ENCODE measurements at regions not wholly inside any gene's neighbourhood (a gene's known extent, or its start where the extent isn't known, plus 50 kb on each side); places are given as distances from the start of the nearest gene placed in this dataset.

DNA sequence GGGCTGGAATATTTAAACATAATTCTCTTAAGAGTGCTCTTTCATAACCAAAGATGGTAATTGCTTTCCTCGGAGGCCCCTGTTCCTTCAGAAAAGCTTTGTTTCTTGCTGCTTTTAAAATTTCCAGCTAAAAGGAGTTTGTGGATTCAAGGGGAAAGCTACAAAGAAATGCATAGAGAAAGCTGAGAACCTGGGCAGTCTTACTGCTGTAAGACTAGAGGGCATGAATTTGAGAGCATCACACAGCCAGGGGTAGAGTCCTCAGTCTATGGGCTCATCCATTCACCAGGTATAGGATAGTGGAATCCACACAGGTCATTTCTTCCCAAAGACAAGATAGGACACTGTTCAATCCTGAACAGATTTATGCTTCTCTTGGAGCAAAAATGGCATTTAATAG, 186.3 kb upstream of the PLD5 start:
- no peak overlapping the region for H3K23ac ChIP-seq (ENCODE audit: insufficient read length)
- no peak overlapping the region for H4K8ac ChIP-seq (ENCODE audit: extremely low read depth, insufficient read depth, low read length)
- no peak overlapping the region for H3K18ac ChIP-seq (ENCODE audit: extremely low read depth, low read length)
- no peaks in the 10 kb centered on the region; a peak in 2 of 7 replicates for H3K27me3 ChIP-seq (replicated peaks in 1 of 4; ENCODE audit: control insufficient read depth in 3 of 4, extremely low read depth in 1 of 4, insufficient read depth in 3 of 4, low read length in 3 of 4)
- H2BK120ac ChIP-seq (replicated peaks; ENCODE audit: low read depth, low read length): no peak overlapping the region
- H3K9me3 ChIP-seq (ENCODE audit: insufficient read depth in 2 of 2, low read depth in 1 of 2, low read length in 1 of 2): no peaks in the 10 kb centered on the region
- no peak overlapping the region for H2BK12ac ChIP-seq (ENCODE audit: low read depth, low read length)
- no peak overlapping the region for H3K4me3 ChIP-seq (ENCODE audit: extremely low read depth in 1 of 4, insufficient read depth in 2 of 4, low read depth in 3 of 4, low read length in 4 of 4)
- H3K27ac ChIP-seq (ENCODE audit: low read depth, low read length): no peak overlapping the region
- H3K4me2 ChIP-seq (ENCODE audit: insufficient read depth in 1 of 2, low read depth in 2 of 2, low read length in 2 of 2): no peak overlapping the region
- H2AFZ ChIP-seq (ENCODE audit: low read length): no peak overlapping the region
- H2BK20ac ChIP-seq (ENCODE audit: low read length): no peak overlapping the region
- no peaks in the 10 kb centered on the region for H3K36me3 ChIP-seq (ENCODE audit: control insufficient read depth in 2 of 4, insufficient read depth in 4 of 4, low read length in 3 of 4)
- TF ChIP-seq NANOG (IDR thresholded peaks at IDR 0.05; ENCODE audit: insufficient read depth, low read depth, low read length, poor library complexity, severe bottlenecking) (no peak), TEAD4 (IDR thresholded peaks at IDR 0.05; ENCODE audit: low read depth, low read length) (no peak), EZH2 (IDR thresholded peaks at IDR 0.05; ENCODE audit: low read depth, low read length, severe bottlenecking) (no peak), CTBP2 (IDR thresholded peaks at IDR 0.05; ENCODE audit: borderline replicate concordance, insufficient read depth, insufficient read length, low read length) (no peak), KDM1A (IDR thresholded peaks at IDR 0.05; ENCODE audit: borderline replicate concordance, low read length) (no peak), CHD2 (IDR thresholded peaks at IDR 0.05; ENCODE audit: low read length) (no peak), ASH2L (IDR thresholded peaks at IDR 0.05; ENCODE audit: low read length) (no peak), POLR2AphosphoS5 (IDR thresholded peaks at IDR 0.05; ENCODE audit: low read depth, low read length) (no peak), TAF1 (IDR thresholded peaks at IDR 0.05; ENCODE audit: low read depth, low read length) (no peak), NRF1 (IDR thresholded peaks at IDR 0.05; ENCODE audit: low read depth, low read length) (no peak), KDM4A (IDR thresholded peaks at IDR 0.05; ENCODE audit: low read depth, low read length, severe bottlenecking) (no peak), SP1 (IDR thresholded peaks at IDR 0.05; ENCODE audit: low read depth, low read length) (no peak), SUZ12 (IDR thresholded peaks at IDR 0.05; ENCODE audit: low read length) (no peak)
- TF ChIP-seq, protein P1, sequence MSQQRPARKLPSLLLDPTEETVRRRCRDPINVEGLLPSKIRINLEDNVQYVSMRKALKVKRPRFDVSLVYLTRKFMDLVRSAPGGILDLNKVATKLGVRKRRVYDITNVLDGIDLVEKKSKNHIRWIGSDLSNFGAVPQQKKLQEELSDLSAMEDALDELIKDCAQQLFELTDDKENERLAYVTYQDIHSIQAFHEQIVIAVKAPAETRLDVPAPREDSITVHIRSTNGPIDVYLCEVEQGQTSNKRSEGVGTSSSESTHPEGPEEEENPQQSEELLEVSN (IDR thresholded peaks at IDR 0.05): no peak
- no peak overlapping the region for H3K4ac ChIP-seq (replicated peaks; ENCODE audit: insufficient read length, low read depth, low read length)
- H3K56ac ChIP-seq (replicated peaks; ENCODE audit: insufficient read length, low read depth, low read length): no peak overlapping the region
- H3K79me2 ChIP-seq (ENCODE audit: control insufficient read depth in 1 of 2, insufficient read depth in 2 of 2, low read length in 2 of 2): no peaks in the 10 kb centered on the region
- H4K20me1 ChIP-seq (replicated peaks in 1 of 2; ENCODE audit: control insufficient read depth in 1 of 2, insufficient read depth in 2 of 2, low read length in 2 of 2): no peaks in the 10 kb centered on the region
- H2BK5ac ChIP-seq (ENCODE audit: low read depth, low read length): no peak overlapping the region
- H3K23me2 ChIP-seq (ENCODE audit: low read depth, low read length): peaks cover 1% of the 10 kb centered on the region; the same call in 1 of the 2 replicates
- ChIA-PET POLR2A (ENCODE audit: partially characterized antibody) (no interaction called here), CTCF (ENCODE audit: partially characterized antibody) (interaction anchor here (0.6 to 1.6 kb wide), 3 partner anchors 11 to 712 kb away, joined by 3 to 5 read pairs (median 3); partner anchors contain the start of gene MAP1LC3C)
- no peak overlapping the region for H2AK5ac ChIP-seq (ENCODE audit: low read depth, low read length)
- DNase-seq (ENCODE audit: low read depth in 1 of 2, low spot score in 2 of 2) (no peak), FAIRE-seq (no peak)
- H3K9ac ChIP-seq (replicated peaks in 1 of 4; ENCODE audit: extremely low read depth in 1 of 4, low read depth in 3 of 4, low read length in 3 of 4): no peak overlapping the region
- peaks cover 0 to 8% (median 2%) of the 10 kb centered on the region in 4 experiments; a peak in 4 of 7 replicates for H3K4me1 ChIP-seq (replicated peaks in 1 of 4; ENCODE audit: control insufficient read depth in 3 of 4, insufficient read depth in 4 of 4, low read length in 3 of 4)
- no peak overlapping the region for H4K5ac ChIP-seq (ENCODE audit: insufficient read length, low read depth, low read length)
- no peak overlapping the region for H2BK15ac ChIP-seq (ENCODE audit: low read length)
- no peak overlapping the region for H3K14ac ChIP-seq (ENCODE audit: insufficient read length)
- 50% methylated on average over 1 of the region's 1 CpG; no CpG with 5 or more reads in 1 of the 2 experiments for WGBS, 2 experiments (ENCODE audit: extremely low coverage in 1 of 2, insufficient coverage in 1 of 2, insufficient read length in 1 of 2, insufficient replicate concordance in 2 of 2, low coverage in 1 of 2, low lambda C conversion rate in 2 of 2, missing lambda C conversion rate in 1 of 2)
- H3K79me1 ChIP-seq (ENCODE audit: low read depth, low read length): no peaks in the 10 kb centered on the region
- H4K91ac ChIP-seq (replicated peaks; ENCODE audit: insufficient read length, low read length): no peak overlapping the region
